ENCODE measurements at regions not wholly inside any gene's neighbourhood (a gene's known extent, or its start where the extent isn't known, plus 50 kb on each side); places are given as distances from the start of the nearest gene placed in this dataset.
"Not testable (repeated sequence)": the region's sequence is repeated elsewhere in the genome, so short reads cannot be mapped to it uniquely, and the experiment has no call there.

GRCh38 chr14:65173973-65174693, 71.8 kb upstream of the MAX start:
- H3K4me3 ChIP-seq (ENCODE audit: low read depth, low read length), result no peak overlapping the region
- no peak for DNase-seq (ENCODE audit: low read depth)
- no peak for TF ChIP-seq CTCF (IDR thresholded peaks at IDR 0.05; ENCODE audit: insufficient read depth, low read depth, low read length, missing control alignments)

- no peak overlapping the region for H3K4me3 ChIP-seq (ENCODE audit: low read depth, low read length)
- no peak for DNase-seq (ENCODE audit: low read depth)
- TF ChIP-seq CTCF (IDR thresholded peaks at IDR 0.05; ENCODE audit: insufficient read depth, low read depth, low read length, missing control alignments), result no peak
These were observed 72.5 kb upstream of the MAX start for GRCh38 chr14:65174783-65175182.

- H3K4me3 ChIP-seq (ENCODE audit: low read depth, low read length), result no peak overlapping the region
- DNase-seq (ENCODE audit: low read depth), result no peak
- TF ChIP-seq CTCF (IDR thresholded peaks at IDR 0.05; ENCODE audit: insufficient read depth, low read depth, low read length, missing control alignments), result no peak
These were observed 75.2 kb upstream of the MAX start for GRCh38 chr14:65177551-65177950.

GRCh38 chr14:65179231-65179630, 76.9 kb upstream of the MAX start:
- not testable (repeated sequence) for DNase-seq (ENCODE audit: low read depth); H3K4me3 ChIP-seq (ENCODE audit: low read depth, low read length)

GRCh38 chr14:65179918-65180724, 77.8 kb upstream of the MAX start:
- no peak for TF ChIP-seq CTCF (IDR thresholded peaks at IDR 0.05; ENCODE audit: insufficient read depth, low read depth, low read length, missing control alignments)
- peak overlapping the region; percentile 2; the same call in 1 of the 2 replicates for H3K4me3 ChIP-seq (ENCODE audit: low read depth, low read length)
- peak; percentile 95 for DNase-seq (ENCODE audit: low read depth)

GRCh38 chr14:65180725-65181025, 78.4 kb upstream of the MAX start:
- no peak for TF ChIP-seq CTCF (IDR thresholded peaks at IDR 0.05; ENCODE audit: insufficient read depth, low read depth, low read length, missing control alignments)
- peak overlapping the region; percentile 2; the same call in 1 of the 2 replicates for H3K4me3 ChIP-seq (ENCODE audit: low read depth, low read length)
- DNase-seq (ENCODE audit: low read depth), result peak; percentile 45

GRCh38 chr14:65184032-65184764, 81.9 kb upstream of the MAX start:
- H3K4me3 ChIP-seq (ENCODE audit: low read depth, low read length), result no peak overlapping the region
- no peak for TF ChIP-seq CTCF (IDR thresholded peaks at IDR 0.05; ENCODE audit: insufficient read depth, low read depth, low read length, missing control alignments)
- peak; percentile 44 for DNase-seq (ENCODE audit: low read depth)
